ENCODE measurements at regions not wholly inside any gene's neighbourhood (a gene's known extent, or its start where the extent isn't known, plus 50 kb on each side); places are given as distances from the start of the nearest gene placed in this dataset.

- 0 out of 2 replicates have a peak, but pooled peaks cover 8% of the 10 kb centered on the region for H3K4me1 ChIP-seq (ENCODE audit: insufficient read depth, low read length)
- DNase-seq (ENCODE audit: low spot score) (no peak), ATAC-seq (no peak), FAIRE-seq (no peak)
- no peak overlapping the region for H3K4me2 ChIP-seq (ENCODE audit: low read depth, low read length)
- intact Hi-C loops (cut with micrococcal nuclease; ENCODE audit: unreplicated experiment) = no loop called here
- 60% methylated on average over 3 of the region's 3 CpGs for WGBS (ENCODE audit: low lambda C conversion rate)
- no peaks in the 10 kb centered on the region; the same call in 1 of the 2 replicates for H3K9me3 ChIP-seq (ENCODE audit: low read length)
- no peaks in the 10 kb centered on the region for H3K79me2 ChIP-seq (ENCODE audit: insufficient read depth, low read length)
- H3K4me3 ChIP-seq (replicated peaks in 1 of 3; ENCODE audit: insufficient read depth in 1 of 3, low read depth in 2 of 3, low read length in 3 of 3) = no peak overlapping the region
- H3K27me3 ChIP-seq (ENCODE audit: control insufficient read depth in 1 of 2, insufficient read depth in 2 of 2, low read length in 2 of 2) = no peaks in the 10 kb centered on the region
- H4K20me1 ChIP-seq (ENCODE audit: insufficient read depth, low read length) = no peaks in the 10 kb centered on the region
- H3K27ac ChIP-seq (ENCODE audit: extremely low read length, insufficient read depth, low read length) = no peak overlapping the region
- ChIA-PET POLR2A (no interaction called here), CTCF (ENCODE audit: low intra/inter-chr PET ratio, low total read pairs) (no interaction called here)
- in situ Hi-C loops (cut with HindIII; ENCODE audit: extremely low pct_ligation_motif_present, low pct_unique_long_range_greater_than_20kb) = no loop called here
- no peak overlapping the region for H2AFZ ChIP-seq (ENCODE audit: low read length)
- no peak overlapping the region for H3K9ac ChIP-seq (ENCODE audit: insufficient read depth, low read depth, low read length)
- no TSS peak for BruUV-seq (replicated peaks)
- no peaks in the 10 kb centered on the region for H3K36me3 ChIP-seq (replicated peaks in 1 of 2; ENCODE audit: control insufficient read depth in 1 of 2, insufficient read depth in 2 of 2, low read length in 2 of 2)
- TF ChIP-seq ZNF790 (CRISPR knock-in tag; IDR thresholded peaks at IDR 0.05; ENCODE audit: borderline replicate concordance) (no peak), TP53 (CRISPR knock-in tag; conservative IDR thresholded peaks at IDR 0.05) (no peak), PRPF4 (IDR thresholded peaks at IDR 0.05; ENCODE audit: low read depth, low read length, poor library complexity, severe bottlenecking) (no peak), CREBL2 (CRISPR knock-in tag; IDR thresholded peaks at IDR 0.05; ENCODE audit: borderline replicate concordance) (no peak), ZNF670 (CRISPR knock-in tag; IDR thresholded peaks at IDR 0.05; ENCODE audit: borderline replicate concordance) (no peak), MXD1 (CRISPR knock-in tag; IDR thresholded peaks at IDR 0.05) (no peak), CREB3 (CRISPR knock-in tag; IDR thresholded peaks at IDR 0.05) (no peak), ZNF362 (CRISPR knock-in tag; IDR thresholded peaks at IDR 0.05; ENCODE audit: borderline replicate concordance) (no peak), TRIM24 (CRISPR knock-in tag; IDR thresholded peaks at IDR 0.05) (no peak), ZNF460 (CRISPR knock-in tag; IDR thresholded peaks at IDR 0.05; ENCODE audit: borderline replicate concordance) (no peak)
- TF ChIP-seq, protein P1, sequence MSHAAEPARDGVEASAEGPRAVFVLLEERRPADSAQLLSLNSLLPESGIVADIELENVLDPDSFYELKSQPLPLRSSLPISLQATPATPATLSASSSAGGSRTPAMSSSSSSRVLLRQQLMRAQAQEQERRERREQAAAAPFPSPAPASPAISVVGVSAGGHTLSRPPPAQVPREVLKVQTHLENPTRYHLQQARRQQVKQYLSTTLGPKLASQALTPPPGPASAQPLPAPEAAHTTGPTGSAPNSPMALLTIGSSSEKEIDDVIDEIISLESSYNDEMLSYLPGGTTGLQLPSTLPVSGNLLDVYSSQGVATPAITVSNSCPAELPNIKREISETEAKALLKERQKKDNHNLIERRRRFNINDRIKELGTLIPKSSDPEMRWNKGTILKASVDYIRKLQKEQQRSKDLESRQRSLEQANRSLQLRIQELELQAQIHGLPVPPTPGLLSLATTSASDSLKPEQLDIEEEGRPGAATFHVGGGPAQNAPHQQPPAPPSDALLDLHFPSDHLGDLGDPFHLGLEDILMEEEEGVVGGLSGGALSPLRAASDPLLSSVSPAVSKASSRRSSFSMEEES (CRISPR knock-in tag; IDR thresholded peaks at IDR 0.05) = no peak
- TF ChIP-seq, protein P2, sequence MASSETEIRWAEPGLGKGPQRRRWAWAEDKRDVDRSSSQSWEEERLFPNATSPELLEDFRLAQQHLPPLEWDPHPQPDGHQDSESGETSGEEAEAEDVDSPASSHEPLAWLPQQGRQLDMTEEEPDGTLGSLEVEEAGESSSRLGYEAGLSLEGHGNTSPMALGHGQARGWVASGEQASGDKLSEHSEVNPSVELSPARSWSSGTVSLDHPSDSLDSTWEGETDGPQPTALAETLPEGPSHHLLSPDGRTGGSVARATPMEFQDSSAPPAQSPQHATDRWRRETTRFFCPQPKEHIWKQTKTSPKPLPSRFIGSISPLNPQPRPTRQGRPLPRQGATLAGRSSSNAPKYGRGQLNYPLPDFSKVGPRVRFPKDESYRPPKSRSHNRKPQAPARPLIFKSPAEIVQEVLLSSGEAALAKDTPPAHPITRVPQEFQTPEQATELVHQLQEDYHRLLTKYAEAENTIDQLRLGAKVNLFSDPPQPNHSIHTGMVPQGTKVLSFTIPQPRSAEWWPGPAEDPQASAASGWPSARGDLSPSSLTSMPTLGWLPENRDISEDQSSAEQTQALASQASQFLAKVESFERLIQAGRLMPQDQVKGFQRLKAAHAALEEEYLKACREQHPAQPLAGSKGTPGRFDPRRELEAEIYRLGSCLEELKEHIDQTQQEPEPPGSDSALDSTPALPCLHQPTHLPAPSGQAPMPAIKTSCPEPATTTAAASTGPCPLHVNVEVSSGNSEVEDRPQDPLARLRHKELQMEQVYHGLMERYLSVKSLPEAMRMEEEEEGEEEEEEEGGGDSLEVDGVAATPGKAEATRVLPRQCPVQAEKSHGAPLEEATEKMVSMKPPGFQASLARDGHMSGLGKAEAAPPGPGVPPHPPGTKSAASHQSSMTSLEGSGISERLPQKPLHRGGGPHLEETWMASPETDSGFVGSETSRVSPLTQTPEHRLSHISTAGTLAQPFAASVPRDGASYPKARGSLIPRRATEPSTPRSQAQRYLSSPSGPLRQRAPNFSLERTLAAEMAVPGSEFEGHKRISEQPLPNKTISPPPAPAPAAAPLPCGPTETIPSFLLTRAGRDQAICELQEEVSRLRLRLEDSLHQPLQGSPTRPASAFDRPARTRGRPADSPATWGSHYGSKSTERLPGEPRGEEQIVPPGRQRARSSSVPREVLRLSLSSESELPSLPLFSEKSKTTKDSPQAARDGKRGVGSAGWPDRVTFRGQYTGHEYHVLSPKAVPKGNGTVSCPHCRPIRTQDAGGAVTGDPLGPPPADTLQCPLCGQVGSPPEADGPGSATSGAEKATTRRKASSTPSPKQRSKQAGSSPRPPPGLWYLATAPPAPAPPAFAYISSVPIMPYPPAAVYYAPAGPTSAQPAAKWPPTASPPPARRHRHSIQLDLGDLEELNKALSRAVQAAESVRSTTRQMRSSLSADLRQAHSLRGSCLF (CRISPR knock-in tag; IDR thresholded peaks at IDR 0.05; ENCODE audit: borderline replicate concordance) = no peak
Measured at GRCh38 chr2:193542762-193543161, 1348.0 kb upstream of the TMEFF2 start.
